H1 (cell line): ENCODE measurements at regions not wholly inside any gene's neighbourhood (a gene's known extent, or its start where the extent isn't known, plus 50 kb on each side); places are given as distances from the start of the nearest gene placed in this dataset.

ENCODE experiments used
- CTCF ChIA-PET: fragments of 300-600 bp; sonication (Branson Sonifier 250); formaldehyde crosslinking; loops from one replicate; lab custom pipeline; 2021; ENCODE audit not compliant: partially characterized antibody; lab: Charles Lee
- POLR2A ChIA-PET: fragments of 300-600 bp; sonication (Branson Sonifier 250); formaldehyde crosslinking; loops from one replicate; lab custom pipeline; 2021; ENCODE audit warnings: inconsistent platforms; ENCODE audit not compliant: partially characterized antibody; lab: Charles Lee
- DNase-seq, 2 experiments: peaks; one replicate each; pipeline versions ENCODE4 v3.0.0 to v3.0.0-alpha.2; 2010 to 2022; ENCODE audit warnings: low spot score in 2 of 2, low read depth in 1 of 2, mixed read lengths in 1 of 2
- FAIRE-seq: peaks from 2 replicates; lab custom pipeline; 2011; peaks lifted over from hg19 to GRCh38; lab: Jason Lieb, UNC
- H2AFZ ChIP-seq: 2 replicates; pipeline ENCODE4 v1.8.1; 2012; ENCODE audit warnings: low read length, inconsistent platforms
- H2AK5ac ChIP-seq: 2 replicates; pipeline ENCODE4 v1.6.1; 2013; ENCODE audit warnings: low read depth, low read length
- H2BK120ac ChIP-seq: replicated peaks from 2 replicates; pipeline ENCODE3; 2013; ENCODE audit warnings: low read depth, low read length, inconsistent platforms
- H2BK12ac ChIP-seq: 2 replicates; pipeline ENCODE4 v1.6.1; 2013; ENCODE audit warnings: low read depth, low read length
- H2BK15ac ChIP-seq: 2 replicates; pipeline ENCODE4 v1.6.1; 2013; ENCODE audit warnings: low read length
- H2BK20ac ChIP-seq: 2 replicates; pipeline ENCODE4 v1.6.1; 2013; ENCODE audit warnings: low read length
- H2BK5ac ChIP-seq: 2 replicates; pipeline ENCODE4 v1.6.1; 2013; ENCODE audit warnings: low read depth, low read length
- H3K14ac ChIP-seq: 2 replicates; pipeline ENCODE4 v1.6.1; 2013; ENCODE audit warnings: inconsistent platforms; ENCODE audit not compliant: insufficient read length
- H3K18ac ChIP-seq: 2 replicates; pipeline ENCODE4 v1.6.1; 2013; ENCODE audit warnings: low read length; ENCODE audit errors: extremely low read depth
- H3K23ac ChIP-seq: 2 replicates; pipeline ENCODE4 v1.6.1; 2013; ENCODE audit warnings: inconsistent platforms; ENCODE audit not compliant: insufficient read length
- H3K23me2 ChIP-seq: 2 replicates; pipeline ENCODE4 v1.6.1; 2013; ENCODE audit warnings: low read depth, low read length
- H3K27ac ChIP-seq: 2 replicates; pipeline ENCODE4 v1.6.1; 2011; ENCODE audit warnings: low read depth, low read length, inconsistent platforms
- H3K27me3 ChIP-seq, 4 experiments: replicated peaks in 1 of 4; 1 replicate in 1 of 4; 2 replicates in 3 of 4; pipeline versions ENCODE4 v1.6.1 to v1.8.1; 2011 to 2013; ENCODE audit warnings: low read length in 3 of 4, mild to moderate bottlenecking in 3 of 4, inconsistent platforms in 2 of 4, mixed read lengths in 2 of 4, moderate library complexity in 1 of 4; ENCODE audit not compliant: control insufficient read depth in 3 of 4, insufficient read depth in 3 of 4; ENCODE audit errors: extremely low read depth in 1 of 4
- H3K36me3 ChIP-seq, 4 experiments: 2 replicates each; pipeline versions ENCODE4 v1.6.1 to v1.8.1; 2011 to 2013; ENCODE audit warnings: mild to moderate bottlenecking in 4 of 4, low read length in 3 of 4, moderate library complexity in 2 of 4, control low read depth in 1 of 4, inconsistent platforms in 1 of 4; ENCODE audit not compliant: insufficient read depth in 4 of 4, control insufficient read depth in 2 of 4
- H3K4ac ChIP-seq: replicated peaks from 2 replicates; pipeline ENCODE3; 2013; ENCODE audit warnings: low read length, low read depth, mixed read lengths, inconsistent platforms; ENCODE audit not compliant: insufficient read length
- H3K4me1 ChIP-seq, 4 experiments: replicated peaks in 1 of 4; 1 replicate in 1 of 4; 2 replicates in 3 of 4; pipeline versions ENCODE4 v1.6.1 to v1.8.1; 2011 to 2013; ENCODE audit warnings: low read length in 3 of 4, inconsistent platforms in 2 of 4, mixed read lengths in 1 of 4; ENCODE audit not compliant: insufficient read depth in 4 of 4, control insufficient read depth in 3 of 4
- H3K4me2 ChIP-seq, 2 experiments: 2 replicates each; pipeline versions ENCODE4 v1.6.1 to v1.8.1; 2011 to 2013; ENCODE audit warnings: low read depth in 2 of 2, low read length in 2 of 2, control low read depth in 1 of 2, inconsistent platforms in 1 of 2, mild to moderate bottlenecking in 1 of 2; ENCODE audit not compliant: insufficient read depth in 1 of 2
- H3K4me3 ChIP-seq, 4 experiments: fragments of 200-600, 300-600 bp in 1 of 4; sonication (generic), shearing (Covaris generic), sonication (Bioruptor Twin) in 1 of 4; 2 replicates each; pipeline versions ENCODE4 v1.5.1 to v1.8.1; 2011 to 2016; ENCODE audit warnings: low read length in 4 of 4, low read depth in 3 of 4, control low read depth in 2 of 4, inconsistent platforms in 2 of 4, mild to moderate bottlenecking in 2 of 4, mixed read lengths in 1 of 4, moderate library complexity in 1 of 4; ENCODE audit not compliant: insufficient read depth in 2 of 4; ENCODE audit errors: extremely low read depth in 1 of 4
- H3K56ac ChIP-seq: replicated peaks from 2 replicates; pipeline ENCODE3; 2013; ENCODE audit warnings: low read depth, mild to moderate bottlenecking, mixed read lengths, low read length, inconsistent platforms; ENCODE audit not compliant: insufficient read length
- H3K79me1 ChIP-seq: 2 replicates; pipeline ENCODE4 v1.6.1; 2013; ENCODE audit warnings: low read depth, low read length, control low read depth
- H3K79me2 ChIP-seq, 2 experiments: 2 replicates each; pipeline versions ENCODE4 v1.6.1 to v1.8.1; 2012 to 2013; ENCODE audit warnings: low read length in 2 of 2, mild to moderate bottlenecking in 2 of 2, inconsistent platforms in 1 of 2; ENCODE audit not compliant: insufficient read depth in 2 of 2, control insufficient read depth in 1 of 2
- H3K9ac ChIP-seq, 4 experiments: replicated peaks in 1 of 4; 1 replicate in 1 of 4; 2 replicates in 3 of 4; pipeline versions ENCODE4 v1.6.1 to v1.8.1; 2011 to 2013; ENCODE audit warnings: low read depth in 3 of 4, low read length in 3 of 4, control low read depth in 2 of 4, mild to moderate bottlenecking in 2 of 4, moderate library complexity in 2 of 4, inconsistent platforms in 1 of 4; ENCODE audit errors: extremely low read depth in 1 of 4
- H3K9me3 ChIP-seq, 2 experiments: 2 replicates each; pipeline versions ENCODE4 v1.6.1 to v1.8.1; 2012 to 2013; ENCODE audit warnings: mild to moderate bottlenecking in 2 of 2, moderate library complexity in 2 of 2, control low read depth in 1 of 2, inconsistent platforms in 1 of 2, low read depth in 1 of 2, low read length in 1 of 2, mixed read lengths in 1 of 2; ENCODE audit not compliant: insufficient read depth in 2 of 2
- H4K20me1 ChIP-seq, 2 experiments: replicated peaks in 1 of 2; 2 replicates each; pipeline versions ENCODE3 to v1.8.1; 2011 to 2013; ENCODE audit warnings: inconsistent platforms in 2 of 2, low read length in 2 of 2, mild to moderate bottlenecking in 1 of 2; ENCODE audit not compliant: insufficient read depth in 2 of 2, control insufficient read depth in 1 of 2
- H4K5ac ChIP-seq: 2 replicates; pipeline ENCODE4 v1.6.1; 2013; ENCODE audit warnings: low read length, low read depth, mixed read lengths, inconsistent platforms; ENCODE audit not compliant: insufficient read length
- H4K8ac ChIP-seq: 2 replicates; pipeline ENCODE4 v1.8.0; 2013; ENCODE audit warnings: mild to moderate bottlenecking, moderate library complexity, low read length, inconsistent platforms; ENCODE audit not compliant: insufficient read depth; ENCODE audit errors: extremely low read depth
- H4K91ac ChIP-seq: replicated peaks from 2 replicates; pipeline ENCODE3; 2013; ENCODE audit warnings: low read length, mixed read lengths, inconsistent platforms; ENCODE audit not compliant: insufficient read length
- ATF3 ChIP-seq: IDR thresholded peaks from 2 replicates; pipeline ENCODE4 v1.6.1; 2011; ENCODE audit warnings: low read depth, mild to moderate bottlenecking, low read length; ENCODE audit not compliant: insufficient read depth
- EGR1 ChIP-seq: IDR thresholded peaks from 2 replicates; pipeline ENCODE4 v1.6.1; 2011; ENCODE audit warnings: low read depth, low read length, borderline replicate concordance
- EZH2 ChIP-seq: fragments of 200-600 bp; sonication (generic); IDR thresholded peaks from 2 replicates; pipeline ENCODE4 v1.7.1; 2012; ENCODE audit warnings: low read depth, mild to moderate bottlenecking, moderate library complexity, low read length, inconsistent platforms; ENCODE audit not compliant: severe bottlenecking
- JUND ChIP-seq: IDR thresholded peaks from 2 replicates; pipeline ENCODE4 v1.6.1; 2011; ENCODE audit warnings: mild to moderate bottlenecking, improper control_type of control experiment, low read length
- NANOG ChIP-seq: IDR thresholded peaks from 2 replicates; pipeline ENCODE4 v1.6.1; 2011; ENCODE audit warnings: low read length, low read depth, mild to moderate bottlenecking, inconsistent platforms; ENCODE audit not compliant: insufficient read depth, poor library complexity, severe bottlenecking
- RNF2 ChIP-seq: fragments of 200-900, 300-1000 bp; sonication (generic); IDR thresholded peaks from 2 replicates; pipeline ENCODE4 v1.7.1; 2016; ENCODE audit warnings: borderline replicate concordance, low read depth, mild to moderate bottlenecking, antibody characterized with exemption, low read length; ENCODE audit not compliant: poor library complexity, severe bottlenecking; ENCODE audit errors: missing control alignments
- SRF ChIP-seq: IDR thresholded peaks from 2 replicates; pipeline ENCODE4 v1.6.1; 2011; ENCODE audit warnings: mild to moderate bottlenecking, low read depth, low read length, moderate library complexity
- WGBS, 2 experiments: shearing (Covaris generic) in 1 of 2; methylation state at CpG; one replicate each; pipeline versions ENCODE4 v1.1.6 to v1.1.7; 2013 to 2015; ENCODE audit warnings: low lambda C conversion rate in 2 of 2, mixed read lengths in 2 of 2, inconsistent platforms in 1 of 2, low coverage in 1 of 2, missing lambda C conversion rate in 1 of 2; ENCODE audit not compliant: insufficient replicate concordance in 2 of 2, insufficient coverage in 1 of 2, insufficient read length in 1 of 2; ENCODE audit errors: extremely low coverage in 1 of 2, missing lambda C conversion rate in 1 of 2; 5-methylcytosine and 5-hydroxymethylcytosine counted together

DNA sequence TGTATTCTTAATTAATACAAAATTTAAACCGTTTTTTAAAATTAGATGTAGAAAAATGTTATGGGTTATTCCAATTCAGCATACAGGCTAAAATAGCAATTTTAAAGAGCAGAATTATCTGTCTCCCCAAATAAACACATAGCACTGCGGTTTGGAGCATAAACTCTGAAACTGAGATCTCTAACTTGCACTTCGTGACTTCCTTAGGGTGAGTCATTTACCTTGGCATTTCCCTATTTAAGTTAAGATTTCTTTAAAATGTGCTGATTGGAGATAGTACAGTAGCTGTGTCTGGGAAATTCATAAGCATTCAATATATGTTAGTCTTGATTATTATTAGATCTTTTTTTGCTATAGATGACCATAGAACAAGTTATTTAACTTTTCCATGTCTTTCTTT is 143.8 kb downstream of the KDM5D start:
- no peak overlapping the region for H3K4me2 ChIP-seq
- WGBS, 2 experiments, result 94% methylated on average over 3 of the region's 3 CpGs; no CpG with 5 or more reads in 1 of the 2 experiments
- no peak for FAIRE-seq

More for the DNA sequence above, 143.8 kb downstream of the KDM5D start:
- H3K4me3 ChIP-seq, result no peak overlapping the region
- H2AK5ac ChIP-seq, result no peak overlapping the region
- no peak overlapping the region for H2BK12ac ChIP-seq
- no peak overlapping the region for H2BK15ac ChIP-seq
- no peaks in the 10 kb centered on the region for H3K79me2 ChIP-seq
- H3K23ac ChIP-seq, result no peak overlapping the region
- no peaks in the 10 kb centered on the region for H3K4me1 ChIP-seq
- H4K20me1 ChIP-seq, result no peaks in the 10 kb centered on the region
- no peak overlapping the region for H4K8ac ChIP-seq
- no peak overlapping the region for H3K56ac ChIP-seq
- peaks cover 0 to 20% (median 2%) of the 10 kb centered on the region in 4 experiments; a peak in 2 of 8 replicates for H3K36me3 ChIP-seq
- H2BK120ac ChIP-seq, result no peak overlapping the region
- no peak for DNase-seq
- H3K9me3 ChIP-seq, result no peaks in the 10 kb centered on the region
- H3K18ac ChIP-seq, result no peak overlapping the region
- H2BK20ac ChIP-seq, result no peak overlapping the region
- no peak overlapping the region for H3K4ac ChIP-seq
- H3K27me3 ChIP-seq, result no peaks in the 10 kb centered on the region
- no peak for TF ChIP-seq ATF3
- TF ChIP-seq SRF, result no peak
- no peak for TF ChIP-seq NANOG
- no peak for TF ChIP-seq JUND
- TF ChIP-seq EGR1, result no peak
- TF ChIP-seq RNF2, result no peak
- TF ChIP-seq EZH2, result no peak
- TF ChIP-seq, all 59 proteins: peak for 0
- no peaks in the 10 kb centered on the region for H3K79me1 ChIP-seq
- ChIA-PET POLR2A (no interaction called here), CTCF (no interaction called here)
- H3K9ac ChIP-seq, result no peak overlapping the region
- no peaks in the 10 kb centered on the region for H3K23me2 ChIP-seq
- H4K5ac ChIP-seq, result no peak overlapping the region
- no peak overlapping the region for H2AFZ ChIP-seq
- H2BK5ac ChIP-seq, result no peak overlapping the region
- H4K91ac ChIP-seq, result no peak overlapping the region
- H3K27ac ChIP-seq, result no peak overlapping the region
- H3K14ac ChIP-seq, result no peak overlapping the region
